ENCODE measurements at regions not wholly inside any gene's neighbourhood (a gene's known extent, or its start where the extent isn't known, plus 50 kb on each side); places are given as distances from the start of the nearest gene placed in this dataset.

DNA sequence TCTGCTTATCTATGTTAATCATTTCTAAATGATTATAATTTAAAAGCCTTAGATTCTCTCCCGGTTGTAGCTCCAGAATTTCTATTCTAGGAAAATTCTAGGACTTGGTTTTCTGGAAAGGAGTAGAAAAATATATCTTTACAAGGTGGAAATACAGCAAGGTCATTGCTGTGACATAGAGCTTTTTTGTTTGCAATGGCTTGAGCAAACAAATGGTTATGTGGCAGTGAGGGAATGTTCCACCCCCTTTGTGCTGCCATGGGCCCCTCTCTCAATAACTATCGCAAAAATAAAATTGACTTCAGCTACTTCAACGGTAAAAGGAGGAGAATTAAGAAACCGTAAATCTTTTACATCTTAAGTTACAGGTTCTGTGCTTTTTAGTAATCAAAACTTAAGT, 517.1 kb downstream of the EPHA3 start:
- DNase-seq (ENCODE audit: insufficient read length, low spot score) = no peak

DNA sequence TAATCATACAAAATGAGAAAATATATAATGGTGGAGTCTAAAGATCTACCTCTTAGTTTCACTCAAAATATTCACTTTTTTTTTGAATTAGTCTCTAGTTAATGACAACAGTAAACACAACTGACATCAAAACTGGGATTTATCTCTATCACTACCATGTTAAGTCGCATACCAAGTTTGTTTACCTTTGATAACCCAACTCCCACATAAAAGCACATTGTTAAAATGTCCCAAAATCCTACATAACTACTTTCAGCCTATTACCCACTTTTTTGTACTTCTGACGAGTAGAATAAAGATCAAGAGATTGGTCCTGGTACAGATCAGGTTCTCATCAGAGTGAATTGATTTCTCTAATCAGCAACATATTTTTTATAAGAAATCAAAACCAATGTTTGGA, 518.5 kb downstream of the EPHA3 start:
- no peak for DNase-seq (ENCODE audit: insufficient read length, low spot score)
- FAIRE-seq = no peak

More for the DNA sequence above, 517.1 kb downstream of the EPHA3 start:
- FAIRE-seq = no peak

DNA sequence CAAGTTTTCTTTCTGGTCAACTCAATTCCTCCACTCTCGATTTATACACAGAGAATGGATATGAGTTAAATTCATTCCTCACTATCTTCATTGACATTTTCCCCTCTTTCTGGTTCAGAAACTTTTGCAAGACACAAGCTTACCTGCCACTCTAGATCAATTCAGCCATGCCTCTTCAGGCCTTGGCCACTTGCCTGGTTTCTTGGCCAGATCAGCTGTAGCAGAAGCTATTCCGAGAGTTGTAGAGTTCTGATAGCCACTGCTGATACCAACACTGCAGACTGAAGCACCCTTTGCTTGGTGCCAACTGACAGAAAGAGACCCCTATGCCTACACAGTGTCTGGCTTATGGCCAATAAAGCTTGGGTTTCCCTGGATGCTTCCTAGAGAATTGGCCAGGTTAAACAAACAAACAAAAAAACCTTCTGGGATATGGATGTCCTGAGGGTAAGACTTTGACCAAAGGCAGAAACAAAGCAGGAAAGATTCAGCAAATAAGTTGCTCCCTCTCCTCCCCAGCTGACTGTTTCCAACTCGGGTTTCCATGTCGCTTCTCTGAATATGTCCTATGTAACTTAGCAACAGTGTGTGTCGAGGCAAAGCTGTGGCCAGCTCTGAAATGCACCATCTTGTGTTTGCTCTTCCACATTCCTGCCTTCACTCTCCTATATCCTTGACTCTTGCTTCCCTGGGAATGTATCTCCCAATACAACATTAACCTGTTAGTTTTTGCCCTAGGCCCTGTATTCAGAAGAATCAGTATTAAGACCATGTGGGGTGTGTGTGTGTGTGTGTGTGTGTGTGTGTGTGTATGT, 521.6 kb downstream of the EPHA3 start:
- no peak for FAIRE-seq
- no peak for DNase-seq (ENCODE audit: insufficient read length, low spot score)

DNA sequence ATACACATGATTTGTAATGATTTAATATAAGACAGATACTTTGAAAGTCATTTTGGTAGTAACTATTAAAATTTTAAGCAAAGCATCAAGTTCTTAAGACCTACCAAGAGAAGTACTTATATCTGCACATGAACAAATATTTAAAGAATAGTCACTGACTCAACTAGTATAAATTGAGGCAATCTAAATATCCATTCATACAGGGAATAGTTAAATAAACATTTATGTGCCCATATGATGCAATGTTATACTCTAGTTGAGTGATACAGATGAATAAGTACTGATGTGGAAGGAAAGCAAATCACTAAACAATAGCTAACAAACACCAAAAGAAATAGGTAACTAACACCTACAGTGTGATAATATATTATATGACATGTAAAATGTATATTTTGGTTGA, 527.7 kb downstream of the EPHA3 start:
- FAIRE-seq (no peak), DNase-seq (ENCODE audit: insufficient read length, low spot score) (no peak)

DNA sequence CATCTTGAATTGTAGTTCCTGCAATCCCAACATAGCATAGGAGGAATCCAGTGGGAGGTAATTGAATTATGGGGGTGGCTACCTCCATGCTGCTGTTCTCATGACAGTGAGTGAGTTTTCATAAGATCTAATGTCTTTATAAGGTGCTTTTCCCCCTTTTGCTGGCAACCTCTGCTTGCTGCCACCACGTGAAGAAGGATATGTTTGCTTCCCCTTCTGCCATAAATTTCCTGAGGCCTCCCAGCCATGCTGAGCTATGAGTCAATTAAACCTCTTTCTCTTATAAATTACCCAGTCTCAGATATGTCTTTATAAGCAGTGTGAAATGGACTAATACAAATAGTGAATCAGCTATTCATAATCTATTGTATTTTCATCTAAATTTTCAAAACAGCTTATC, 537.3 kb downstream of the EPHA3 start:
- no peak for FAIRE-seq

DNA sequence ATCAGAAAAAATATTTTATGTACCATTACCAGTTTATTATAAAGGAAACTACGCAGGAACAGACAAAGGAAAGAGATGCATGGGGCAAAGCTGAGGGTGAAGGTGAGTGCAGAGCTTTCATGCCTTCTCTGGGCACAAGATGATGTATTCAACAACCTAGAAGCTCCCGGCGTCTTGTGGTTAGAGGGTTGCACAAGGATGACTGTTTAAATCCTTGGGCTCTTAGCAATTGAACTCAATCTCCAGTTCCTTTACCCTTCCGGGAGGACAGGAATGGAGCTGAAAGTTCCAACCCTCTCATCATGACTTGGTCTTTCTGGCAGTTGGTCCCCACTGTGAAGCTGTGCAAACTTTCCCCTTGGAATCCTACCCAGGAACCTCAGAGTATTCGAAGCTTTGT, 542.0 kb downstream of the EPHA3 start:
- DNase-seq (ENCODE audit: insufficient read length, low spot score) (no peak), FAIRE-seq (no peak)

More for the DNA sequence above, 537.3 kb downstream of the EPHA3 start:
- DNase-seq (ENCODE audit: insufficient read length, low spot score) = no peak

DNA sequence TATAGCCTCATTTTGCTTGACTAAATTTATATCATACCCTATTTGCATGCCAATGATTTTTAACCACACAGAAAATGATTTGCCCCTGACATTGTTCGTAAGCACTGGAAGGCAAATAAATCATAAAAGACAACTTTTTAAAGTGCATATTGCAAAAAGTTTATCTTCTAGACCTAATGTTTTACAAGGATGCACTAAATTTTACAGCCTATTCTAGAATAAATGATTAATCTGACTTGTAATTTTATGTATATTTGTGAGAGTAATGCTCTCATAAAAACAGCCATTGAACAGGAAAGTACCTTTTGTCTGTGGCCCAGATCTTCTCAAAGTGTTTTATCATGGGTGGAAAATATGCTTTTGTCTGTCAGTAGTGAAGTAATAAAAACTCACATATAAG, 546.6 kb downstream of the EPHA3 start:
- no peak for DNase-seq (ENCODE audit: insufficient read length, low spot score)

DNA sequence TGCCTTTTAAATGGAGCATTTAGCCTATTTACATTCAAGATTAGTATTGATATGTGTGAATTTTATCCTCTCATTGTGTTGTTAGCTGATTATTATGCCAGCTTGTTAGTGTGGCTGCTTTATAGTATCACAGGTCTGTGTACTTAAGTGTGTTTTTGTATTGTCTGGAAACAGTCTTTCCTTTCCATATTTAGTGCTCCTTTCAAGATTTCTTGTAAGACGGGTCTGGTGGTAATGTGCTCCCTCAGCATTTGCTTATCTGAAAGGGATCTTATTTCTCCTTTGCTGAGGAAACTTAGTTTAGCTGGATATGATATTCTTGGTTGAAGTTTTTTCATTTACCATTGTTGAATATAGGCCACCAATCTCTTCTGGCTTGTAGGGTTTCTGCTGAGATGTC, 549.0 kb downstream of the EPHA3 start:
- FAIRE-seq (no peak), DNase-seq (ENCODE audit: insufficient read length, low spot score) (no peak)

More for the DNA sequence above, 546.6 kb downstream of the EPHA3 start:
- no peak for FAIRE-seq

DNA sequence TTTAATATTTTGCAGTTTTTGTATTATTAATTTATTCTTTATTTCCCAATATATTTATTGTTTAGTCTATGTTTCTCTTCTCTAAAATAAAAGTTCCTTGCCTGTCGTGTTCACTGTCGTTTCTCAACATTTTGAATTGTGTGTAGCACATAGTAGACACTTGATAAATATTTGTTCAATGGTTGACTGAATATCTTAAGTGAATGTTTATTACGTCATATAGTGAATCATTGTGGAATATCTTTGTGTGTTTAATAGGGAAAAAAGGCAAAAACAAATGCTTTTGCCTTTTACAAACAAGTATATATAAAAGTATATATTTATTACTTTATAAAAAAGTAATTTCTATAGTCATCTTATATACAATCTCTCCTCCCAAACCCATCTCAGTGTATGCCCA, 572.3 kb downstream of the EPHA3 start:
- DNase-seq (ENCODE audit: insufficient read length, low spot score) = no peak
- no peak for FAIRE-seq

DNA sequence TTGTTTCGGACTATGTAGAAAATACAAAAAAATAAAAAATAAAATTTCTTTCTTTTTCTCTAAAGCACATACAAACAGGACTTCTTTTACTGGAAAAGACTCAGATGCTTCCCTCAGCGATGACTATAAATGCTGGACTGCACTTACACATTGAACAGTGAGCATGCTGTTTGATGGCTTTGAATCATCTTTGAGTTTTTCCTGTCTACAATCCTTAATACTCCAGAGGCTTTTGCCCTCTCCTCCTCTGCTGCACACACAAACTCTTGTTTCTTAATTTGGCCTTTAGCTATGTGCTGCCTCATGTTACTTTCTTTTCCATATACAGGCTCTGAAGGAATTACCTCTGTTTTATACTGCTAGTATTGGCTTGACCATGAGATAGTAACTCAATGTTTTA, 575.1 kb downstream of the EPHA3 start:
- DNase-seq (ENCODE audit: insufficient read length, low spot score) = no peak
- no peak for FAIRE-seq

DNA sequence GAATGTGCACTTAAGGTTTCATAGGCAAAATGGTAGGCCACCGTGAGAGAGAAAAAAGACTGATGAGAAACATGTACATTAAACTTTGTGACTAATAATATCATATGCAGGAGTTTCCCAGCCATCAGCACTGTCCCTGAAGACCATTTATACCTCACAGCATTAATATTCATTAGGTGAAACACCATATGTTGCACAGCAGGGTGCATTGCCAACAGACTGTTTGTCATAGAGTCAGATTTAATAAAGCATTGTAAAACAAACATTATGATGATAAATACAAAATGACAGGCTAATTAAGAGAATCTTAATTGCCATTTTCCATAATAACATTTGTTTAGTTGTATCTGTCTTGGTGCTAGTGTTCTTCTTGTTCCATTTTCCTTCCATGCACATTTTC, 578.3 kb downstream of the EPHA3 start:
- FAIRE-seq = no peak

DNA sequence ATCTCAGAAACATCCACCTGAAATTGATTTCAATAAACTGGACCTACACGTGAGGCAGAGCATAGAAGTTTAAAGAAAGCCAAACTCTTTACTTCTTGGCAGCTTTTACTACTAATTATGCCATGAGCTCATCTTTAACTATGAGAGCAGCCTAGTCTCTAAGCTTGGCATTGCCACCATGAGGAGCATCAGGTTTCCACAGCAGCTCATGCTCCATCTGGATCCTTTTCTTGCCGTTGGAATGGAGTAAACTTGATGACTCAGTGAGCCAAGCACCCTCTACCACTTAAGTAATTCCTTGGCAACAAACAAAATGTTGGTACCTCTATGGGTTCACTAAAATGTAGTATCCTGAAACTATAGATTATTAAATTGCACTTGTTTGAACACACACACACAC, 583.2 kb downstream of the EPHA3 start:
- FAIRE-seq = no peak

More for the DNA sequence above, 578.3 kb downstream of the EPHA3 start:
- no peak for DNase-seq (ENCODE audit: insufficient read length, low spot score)

DNA sequence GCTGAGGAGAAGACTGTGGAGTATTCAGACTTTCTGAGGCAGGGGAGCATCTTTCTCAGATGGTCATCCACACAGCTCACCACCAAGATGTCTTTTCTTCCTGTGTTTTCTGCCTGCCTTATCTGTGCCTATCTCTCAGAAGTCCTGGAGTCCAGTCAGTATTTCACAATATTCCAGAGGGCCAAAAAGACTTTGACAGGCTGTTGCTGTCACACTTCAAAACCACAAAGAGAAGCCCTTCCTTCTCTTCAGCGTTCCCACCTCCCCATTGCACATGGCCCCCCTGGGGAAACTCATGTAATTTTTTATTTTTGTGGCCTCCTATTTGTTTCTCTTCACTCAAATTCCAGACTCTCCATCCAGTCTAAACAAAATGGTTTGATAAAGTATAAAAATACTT, 585.2 kb downstream of the EPHA3 start:
- DNase-seq (ENCODE audit: insufficient read length, low spot score) (no peak), FAIRE-seq (no peak)

More for the DNA sequence above, 583.2 kb downstream of the EPHA3 start:
- DNase-seq (ENCODE audit: insufficient read length, low spot score) = no peak

DNA sequence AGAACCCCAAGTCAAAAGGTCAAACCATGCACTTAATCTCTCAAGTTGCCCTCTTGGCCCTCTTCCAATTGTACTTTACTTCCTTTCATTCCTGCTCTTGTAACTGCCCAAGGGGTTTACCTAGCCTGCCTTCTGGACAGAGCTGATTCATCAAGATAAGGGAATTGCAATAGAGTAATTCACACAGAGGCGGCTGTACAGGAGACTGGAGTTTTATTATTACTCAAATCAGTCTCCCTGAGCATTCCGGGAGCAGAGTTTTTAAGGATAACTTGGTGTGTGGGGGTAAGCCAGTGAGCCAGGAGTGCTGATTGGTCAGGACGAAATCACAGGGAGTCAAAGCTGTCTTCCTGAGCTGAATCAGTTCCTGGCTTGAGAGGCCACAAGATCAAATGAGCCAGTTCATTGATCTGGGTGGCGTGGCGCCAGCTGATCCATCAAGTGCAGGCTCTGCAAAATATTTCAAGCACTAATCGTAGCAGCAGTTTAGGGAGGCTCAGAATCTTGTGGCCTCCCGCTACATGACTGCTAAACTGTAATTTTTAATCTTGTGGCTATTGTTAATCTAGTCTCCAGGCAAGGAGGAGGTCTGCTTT, 590.0 kb downstream of the EPHA3 start:
- FAIRE-seq = no peak
- DNase-seq (ENCODE audit: insufficient read length, low spot score) = no peak

DNA sequence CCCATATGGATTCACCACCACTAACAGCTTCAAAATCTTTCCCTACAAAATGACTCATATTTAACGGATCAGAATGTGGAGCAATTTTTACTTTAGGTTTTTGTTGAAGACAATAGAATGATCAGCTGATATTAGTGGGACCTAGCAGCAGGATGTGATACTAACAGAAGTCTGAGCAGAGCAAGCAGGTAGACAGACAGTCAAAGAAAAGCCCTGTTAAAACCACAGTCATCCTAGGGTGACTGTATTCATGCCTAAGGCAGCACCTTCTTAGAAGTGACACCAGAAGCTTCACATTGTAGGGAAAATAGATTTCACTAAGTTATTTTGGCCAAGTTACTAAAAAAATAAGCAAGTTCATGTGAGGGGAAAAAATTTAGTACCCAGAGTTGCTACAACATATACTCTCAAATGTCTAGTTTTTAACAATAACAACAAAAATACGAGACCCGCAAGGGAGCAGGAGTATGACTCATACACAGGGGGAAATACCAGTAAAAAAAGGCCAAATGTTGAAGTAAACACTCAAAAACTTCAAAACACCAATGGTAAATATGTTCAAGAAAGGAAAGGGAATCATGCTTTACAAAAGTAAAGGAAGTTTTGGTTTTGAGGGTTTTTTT, 590.9 kb downstream of the EPHA3 start:
- DNase-seq (ENCODE audit: insufficient read length, low spot score) = no peak
- FAIRE-seq = no peak

DNA sequence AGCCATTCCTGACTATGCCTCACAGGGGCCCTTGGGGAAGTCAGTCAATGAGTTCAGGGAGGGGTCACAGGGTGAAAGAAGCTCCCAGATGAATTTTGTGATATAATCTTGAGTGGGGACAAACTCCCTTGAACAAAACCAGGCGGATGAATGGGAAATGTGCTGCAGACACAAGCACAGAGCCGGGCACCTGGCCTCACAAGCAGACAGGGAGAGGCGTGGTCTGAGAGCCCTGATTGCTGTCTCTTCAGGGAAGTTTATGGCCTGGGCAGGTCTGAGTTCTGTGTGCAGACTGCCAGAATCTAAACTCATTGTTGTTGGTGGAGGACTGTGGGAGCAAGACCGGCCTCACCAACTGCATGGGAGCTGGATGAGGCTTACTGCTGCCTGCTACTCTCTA, 591.8 kb downstream of the EPHA3 start:
- no peak for FAIRE-seq
- DNase-seq (ENCODE audit: insufficient read length, low spot score) = no peak

DNA sequence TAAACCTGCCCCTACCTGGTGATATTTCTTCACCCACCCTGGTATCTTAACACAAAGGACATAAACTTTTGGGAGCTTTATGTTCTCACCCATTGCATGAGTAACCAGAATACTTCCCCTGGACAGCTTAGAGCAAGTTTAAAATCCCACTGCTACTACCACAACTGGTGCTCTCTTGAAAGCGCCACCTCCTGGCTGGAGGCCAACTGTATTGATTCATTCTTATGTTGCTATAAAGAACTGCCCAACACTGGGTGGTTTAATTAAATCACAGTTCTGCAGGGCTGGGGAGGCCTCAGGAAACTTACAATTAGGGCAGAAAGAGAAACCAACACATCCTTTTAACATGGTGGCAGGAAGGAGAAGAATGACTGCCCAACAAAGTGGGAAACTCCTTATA, 592.4 kb downstream of the EPHA3 start:
- FAIRE-seq (no peak), DNase-seq (ENCODE audit: insufficient read length, low spot score) (no peak)

DNA sequence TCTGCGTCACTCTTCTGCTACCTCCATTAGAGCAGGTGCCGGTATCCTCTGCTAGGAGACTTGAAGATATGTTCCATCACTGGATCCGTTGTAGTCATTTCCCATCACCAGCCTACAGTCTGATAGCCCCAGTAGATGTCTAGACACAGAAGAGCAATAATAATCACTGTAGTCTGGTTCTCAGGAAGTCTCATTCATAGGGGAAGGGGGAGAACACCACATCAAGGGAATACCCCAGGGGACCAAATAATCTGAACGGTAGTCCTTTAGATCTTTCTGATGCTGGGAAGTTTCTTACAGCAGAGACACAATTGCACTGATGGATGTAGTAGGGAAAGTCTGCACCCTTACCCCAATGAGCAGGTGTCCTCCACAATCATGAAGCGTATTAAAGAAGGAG, 595.0 kb downstream of the EPHA3 start:
- DNase-seq (ENCODE audit: insufficient read length, low spot score) = no peak
- no peak for FAIRE-seq

DNA sequence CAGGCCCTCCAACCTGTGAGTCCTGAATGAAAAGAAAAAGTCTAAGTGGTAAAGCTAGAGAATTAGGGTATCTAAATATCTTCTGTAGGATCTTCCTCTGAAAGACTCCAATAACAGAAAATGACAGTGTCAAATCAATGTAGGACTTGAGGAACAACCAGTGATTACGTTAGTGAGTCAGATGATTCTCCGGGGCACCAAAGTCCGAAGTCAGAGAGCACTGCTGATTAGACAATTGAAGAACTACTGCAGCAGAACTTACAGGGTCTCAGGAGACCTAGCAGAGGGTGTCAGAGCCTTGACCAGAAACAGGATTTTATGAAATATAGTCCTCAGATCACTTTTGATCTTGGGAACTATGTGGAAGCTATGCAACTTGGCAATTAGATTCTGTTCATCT, 605.8 kb downstream of the EPHA3 start:
- FAIRE-seq (no peak), DNase-seq (ENCODE audit: insufficient read length, low spot score) (no peak)

DNA sequence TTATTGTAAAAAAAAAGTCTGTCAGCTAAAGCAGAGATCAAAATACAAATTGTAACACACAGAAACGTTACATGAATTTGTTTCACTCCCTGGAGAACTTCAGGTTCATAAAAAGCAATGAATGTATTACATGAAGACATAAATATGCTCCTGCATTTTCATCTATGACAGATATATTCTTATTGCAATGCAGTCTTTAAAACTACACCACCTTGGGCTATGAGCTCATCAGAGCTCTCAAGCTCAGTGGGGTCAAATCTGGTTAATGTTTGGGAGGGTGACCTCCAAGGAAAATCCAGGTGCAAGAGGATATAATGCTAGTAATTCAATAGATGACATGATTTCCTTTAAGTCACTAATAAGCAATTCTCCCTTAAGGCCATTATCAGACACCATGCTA, 606.8 kb downstream of the EPHA3 start:
- no peak for DNase-seq (ENCODE audit: insufficient read length, low spot score)
- no peak for FAIRE-seq

DNA sequence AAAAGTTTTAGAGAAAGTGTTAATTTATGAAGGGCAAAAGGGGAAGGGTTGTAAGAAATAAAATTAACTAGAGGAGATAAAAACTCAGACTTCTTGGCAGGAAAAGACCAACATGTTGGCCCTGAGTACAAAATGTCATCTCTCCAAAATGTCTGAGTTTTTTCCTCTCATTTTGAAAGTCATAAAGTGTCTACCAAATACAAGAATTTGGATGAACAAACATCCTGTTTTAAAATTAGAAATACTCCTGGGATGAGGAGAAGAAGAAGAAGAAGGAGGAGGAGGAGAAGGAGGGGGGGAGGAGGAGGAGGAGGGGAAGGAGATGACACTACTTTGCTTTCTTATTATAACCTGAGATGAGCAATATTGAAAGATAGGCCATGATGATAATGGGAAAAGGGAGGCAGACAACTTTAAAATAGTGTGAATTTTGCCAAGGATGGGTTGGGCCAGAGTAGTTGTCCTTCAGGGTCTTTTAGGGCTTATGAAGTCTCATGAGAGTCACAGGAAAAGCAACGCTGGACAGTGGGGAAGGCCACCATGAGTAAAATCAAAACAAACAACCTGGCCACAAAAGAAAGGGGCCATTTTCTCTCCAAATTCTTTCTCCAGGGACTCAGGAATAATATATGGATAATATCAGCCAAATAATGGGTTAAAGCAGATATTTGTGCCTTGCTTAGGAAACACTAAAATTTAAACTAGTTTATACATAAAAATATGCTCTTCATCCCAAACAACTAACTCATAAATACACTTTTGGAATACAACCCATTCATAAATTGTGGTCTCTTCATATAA, 632.9 kb downstream of the EPHA3 start:
- FAIRE-seq = no peak
- no peak for DNase-seq (ENCODE audit: insufficient read length, low spot score)

Data from GM19239 (cell line).